ENCODE measurements at regions not wholly inside any gene's neighbourhood (a gene's known extent, or its start where the extent isn't known, plus 50 kb on each side); places are given as distances from the start of the nearest gene placed in this dataset.

GRCh38 chr2:144331674-144332355, 188.1 kb downstream of the ZEB2 start:
- intact Hi-C loops (cut with micrococcal nuclease), result loop anchor here (1.0 to 5.0 kb wide), 6 partner anchors 51 to 1421 kb away; no protein-coding TSS in a partner anchor
- H3K9me3 Mint-ChIP-seq (ENCODE audit: insufficient read depth), result no peaks in the 10 kb centered on the region
- no peaks in the 10 kb centered on the region for H3K27me3 Mint-ChIP-seq
- no peaks in the 10 kb centered on the region for H3K9me3 ChIP-seq (ENCODE audit: control extremely low read depth in 1 of 3, control insufficient read depth in 2 of 3, insufficient read depth in 1 of 3, low read length in 2 of 3)
- H3K79me2 ChIP-seq (ENCODE audit: control insufficient read depth, insufficient read depth, low read length), result peaks cover 48% of the 10 kb centered on the region
- ATAC-seq (ENCODE audit: low read depth) (peak; percentile 73), DNase-seq (no peak)
- peak overlapping the region; percentile 15 to 58 for H3K27ac ChIP-seq (ENCODE audit: low read length in 2 of 2)
- peak overlapping the region; percentile 93 for H3K27ac Mint-ChIP-seq
- ChIA-PET CTCF (interaction anchor here (0.6 to 1.1 kb wide), 2 partner anchors 169 to 847 kb away, joined by 4 to 5 read pairs; no protein-coding TSS in a partner anchor), POLR2A (no interaction called here)
- peak overlapping the region; percentile 89 for H2AFZ ChIP-seq (ENCODE audit: insufficient read depth, low read depth, low read length, poor library complexity, severe bottlenecking)
- WGBS (ENCODE audit: insufficient coverage), result under 1% methylated on average over 58 of the region's 66 CpGs
- H3K4me3 Mint-ChIP-seq, result peak overlapping the region; percentile 94
- TF ChIP-seq, protein P1, sequence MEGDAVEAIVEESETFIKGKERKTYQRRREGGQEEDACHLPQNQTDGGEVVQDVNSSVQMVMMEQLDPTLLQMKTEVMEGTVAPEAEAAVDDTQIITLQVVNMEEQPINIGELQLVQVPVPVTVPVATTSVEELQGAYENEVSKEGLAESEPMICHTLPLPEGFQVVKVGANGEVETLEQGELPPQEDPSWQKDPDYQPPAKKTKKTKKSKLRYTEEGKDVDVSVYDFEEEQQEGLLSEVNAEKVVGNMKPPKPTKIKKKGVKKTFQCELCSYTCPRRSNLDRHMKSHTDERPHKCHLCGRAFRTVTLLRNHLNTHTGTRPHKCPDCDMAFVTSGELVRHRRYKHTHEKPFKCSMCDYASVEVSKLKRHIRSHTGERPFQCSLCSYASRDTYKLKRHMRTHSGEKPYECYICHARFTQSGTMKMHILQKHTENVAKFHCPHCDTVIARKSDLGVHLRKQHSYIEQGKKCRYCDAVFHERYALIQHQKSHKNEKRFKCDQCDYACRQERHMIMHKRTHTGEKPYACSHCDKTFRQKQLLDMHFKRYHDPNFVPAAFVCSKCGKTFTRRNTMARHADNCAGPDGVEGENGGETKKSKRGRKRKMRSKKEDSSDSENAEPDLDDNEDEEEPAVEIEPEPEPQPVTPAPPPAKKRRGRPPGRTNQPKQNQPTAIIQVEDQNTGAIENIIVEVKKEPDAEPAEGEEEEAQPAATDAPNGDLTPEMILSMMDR (IDR thresholded peaks at IDR 0.05), result peak; percentile 14
- no peak for TF ChIP-seq EZH2 (IDR thresholded peaks at IDR 0.05; ENCODE audit: borderline replicate concordance, insufficient read depth, low read depth, low read length, poor library complexity, severe bottlenecking)
- H3K9ac ChIP-seq (ENCODE audit: low read length), result peak overlapping the region; percentile 86
- peaks cover 6 to 11% of the 10 kb centered on the region in 2 donors for H3K4me1 ChIP-seq (ENCODE audit: control insufficient read depth in 2 of 2, insufficient read depth in 2 of 2, low read length in 2 of 2)
- no peaks in the 10 kb centered on the region for H3K36me3 ChIP-seq (replicated peaks in 1 of 2; ENCODE audit: control extremely low read depth in 1 of 2, control insufficient read depth in 1 of 2, extremely low read depth in 1 of 2, insufficient read depth in 2 of 2, low read length in 1 of 2)
- H4K20me1 ChIP-seq (ENCODE audit: control insufficient read depth, insufficient read depth, low read length, poor library complexity, severe bottlenecking), result no peaks in the 10 kb centered on the region
- peak overlapping the region; percentile 81 to 86 (median 84) for H3K4me3 ChIP-seq (ENCODE audit: control extremely low read depth in 1 of 5, extremely low read depth in 1 of 5, insufficient read depth in 1 of 5, low read depth in 2 of 5, low read length in 4 of 5)
- H3K4me2 ChIP-seq (replicated peaks; ENCODE audit: low read depth, low read length, poor library complexity, severe bottlenecking), result peak overlapping the region; percentile 91
- H3K4me1 Mint-ChIP-seq, result peaks cover 24% of the 10 kb centered on the region
- no peaks in the 10 kb centered on the region for H3K27me3 ChIP-seq (replicated peaks in 1 of 4; ENCODE audit: control extremely low read depth in 1 of 4, control insufficient read depth in 3 of 4, insufficient read depth in 4 of 4, low read length in 3 of 4)
